Activated CD4-positive, alpha-beta T cell treated with anti-CD3 and anti-CD28 coated beads for 36 hours (primary cell): ENCODE measurements at regions not wholly inside any gene's neighbourhood (a gene's known extent, or its start where the extent isn't known, plus 50 kb on each side); places are given as distances from the start of the nearest gene placed in this dataset.

ENCODE experiments used
- ATAC-seq: fragments of 200-7000 bp; cut with Tn5 transposase; one replicate; pipeline ENCODE4 v1.10.0; 2021; ENCODE audit warnings: mild to moderate bottlenecking, moderate library complexity
- CTCF ChIA-PET: fragments of 350-600 bp; sonication (Branson Sonifier 250); formaldehyde crosslinking; loops from one replicate; lab custom pipeline; 2021; ENCODE audit warnings: antibody characterized with exemption; lab: Charles Lee
- POLR2A ChIA-PET: fragments of 350-600 bp; sonication (Branson Sonifier 250); formaldehyde crosslinking; loops from one replicate; lab custom pipeline; 2021; ENCODE audit warnings: antibody characterized with exemption, inconsistent platforms; lab: Charles Lee
- DNase-seq: peaks from one replicate; pipeline ENCODE4 v3.0.0-alpha.2; 2020
- H3K27ac Mint-ChIP-seq: one replicate; pipeline ENCODE4 v1.8.0; 2021; ENCODE audit warnings: mixed read lengths
- H3K27me3 Mint-ChIP-seq: one replicate; pipeline ENCODE4 v1.8.0; 2021; ENCODE audit warnings: mixed read lengths
- H3K36me3 Mint-ChIP-seq: one replicate; pipeline ENCODE4 v1.8.0; 2021; ENCODE audit warnings: low read depth, mixed read lengths
- H3K4me1 Mint-ChIP-seq: one replicate; pipeline ENCODE4 v1.8.0; 2021; ENCODE audit warnings: mixed read lengths
- H3K4me3 Mint-ChIP-seq: one replicate; pipeline ENCODE4 v1.8.0; 2021; ENCODE audit warnings: mild to moderate bottlenecking, moderate library complexity, mixed read lengths
- H3K9me3 Mint-ChIP-seq: one replicate; pipeline ENCODE4 v1.8.0; 2021; ENCODE audit warnings: low read depth, mixed read lengths
- intact Hi-C, 2 experiments: fragments of 100-400 bp; cut with DNase I in 1 of 2; cut with micrococcal nuclease in 1 of 2; formaldehyde crosslinking; loops; one replicate each; pipeline versions ENCODE4 v1.14.2 to v1.15.1; 2022 to 2024; cut with DNase I, micrococcal nuclease

DNA sequence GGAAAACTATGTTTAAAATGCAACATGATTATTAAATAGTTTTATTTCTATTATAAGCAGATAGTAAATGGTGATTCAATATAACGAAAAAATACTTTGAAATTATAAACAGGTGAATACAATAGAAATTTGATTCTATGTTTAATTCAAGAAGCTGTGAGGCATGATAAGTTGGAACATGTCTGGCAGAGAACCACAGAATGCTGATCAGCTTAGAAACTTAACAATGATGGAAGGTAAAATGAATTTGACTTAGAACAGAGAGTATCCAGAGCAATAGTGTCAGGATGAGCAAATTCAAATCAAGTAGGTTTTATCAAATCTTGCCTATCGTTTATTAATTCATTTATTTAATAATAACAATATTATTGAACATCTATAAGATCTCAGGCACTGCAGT is 83.4 kb upstream of the ADGRL4 start:
- CTCF ChIA-PET, result no interaction called here
- Mint-ChIP-seq H3K27me3 (no peaks in the 10 kb centered on the region), H3K36me3 (no peaks in the 10 kb centered on the region), H3K4me3 (no peak overlapping the region), H3K27ac (no peak overlapping the region), H3K9me3 (peaks cover 2% of the 10 kb centered on the region), H3K4me1 (no peaks in the 10 kb centered on the region)
- intact Hi-C loops, result no loop called here
- no peak for DNase-seq
- POLR2A ChIA-PET, result no interaction called here
- ATAC-seq, result no peak

DNA sequence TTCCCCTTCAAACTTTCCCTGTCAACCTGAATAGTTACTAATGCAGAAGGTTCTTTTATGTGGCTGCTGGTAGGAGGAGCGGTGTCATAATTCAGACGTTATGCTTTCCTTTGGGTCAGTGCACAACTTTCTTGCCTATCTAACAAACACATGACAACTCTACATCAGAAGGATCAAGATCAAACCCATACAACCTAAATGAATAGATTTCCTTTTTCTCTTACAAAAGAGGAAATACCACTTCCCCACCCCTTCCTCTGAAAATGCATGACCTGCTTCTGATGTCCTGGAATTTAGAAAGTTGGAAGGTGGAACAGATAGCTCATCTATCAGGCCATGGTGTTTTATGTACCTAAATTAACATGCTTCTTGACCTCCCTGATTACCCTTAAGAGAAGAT is 75.7 kb upstream of the ADGRL4 start:
- Mint-ChIP-seq H3K9me3 (no peaks in the 10 kb centered on the region), H3K36me3 (no peaks in the 10 kb centered on the region), H3K27ac (no peak overlapping the region), H3K4me1 (no peaks in the 10 kb centered on the region), H3K27me3 (no peaks in the 10 kb centered on the region), H3K4me3 (no peak overlapping the region)
- ChIA-PET CTCF (no interaction called here), POLR2A (no interaction called here)
- DNase-seq, result no peak
- intact Hi-C loops, result no loop called here
- ATAC-seq, result no peak

DNA sequence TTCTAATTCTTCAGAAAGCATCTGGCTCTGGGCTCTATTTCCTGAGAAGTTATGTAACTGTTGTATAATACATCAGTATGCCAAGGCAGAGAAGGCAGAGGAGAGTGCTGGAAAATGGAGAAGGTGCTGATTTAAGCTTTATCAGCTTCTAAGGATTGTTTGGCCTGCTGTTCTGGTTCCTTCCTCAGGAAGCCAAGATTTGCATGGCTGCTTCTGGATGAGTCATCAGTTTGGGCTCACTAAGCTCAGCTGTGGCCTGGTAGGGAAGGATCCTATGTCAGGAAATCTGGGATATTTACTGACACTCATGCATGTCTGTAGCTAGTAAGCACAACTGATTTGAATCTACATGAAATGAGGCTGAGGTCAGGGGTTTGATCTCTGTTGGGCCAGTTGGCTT is 73.2 kb upstream of the ADGRL4 start:
- ATAC-seq, result no peak
- intact Hi-C loops, result no loop called here
- no peaks in the 10 kb centered on the region for H3K36me3 Mint-ChIP-seq
- no peaks in the 10 kb centered on the region for H3K4me1 Mint-ChIP-seq
- H3K27ac Mint-ChIP-seq, result no peak overlapping the region
- H3K27me3 Mint-ChIP-seq, result no peaks in the 10 kb centered on the region
- H3K4me3 Mint-ChIP-seq, result no peak overlapping the region
- ChIA-PET CTCF (no interaction called here), POLR2A (no interaction called here)
- DNase-seq, result no peak
- H3K9me3 Mint-ChIP-seq, result no peaks in the 10 kb centered on the region

DNA sequence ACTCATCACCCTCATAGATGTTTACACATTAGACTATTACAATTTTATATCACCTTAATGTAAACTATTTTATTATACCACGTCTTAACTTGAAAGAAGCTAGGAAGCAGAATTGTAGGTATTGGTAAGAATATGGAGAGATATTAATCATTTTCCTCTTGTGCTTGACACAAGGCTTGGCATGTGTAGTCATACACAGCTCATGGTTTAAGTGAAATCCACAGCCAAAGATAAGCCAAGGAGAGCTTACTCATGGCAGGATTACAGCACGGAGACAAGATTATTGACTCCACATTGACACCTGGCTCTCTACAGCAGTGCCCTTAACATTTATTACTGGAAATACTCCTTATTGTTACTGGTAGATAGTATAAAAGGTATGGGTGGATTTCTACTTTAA is 68.4 kb upstream of the ADGRL4 start:
- ATAC-seq, result no peak
- ChIA-PET POLR2A (no interaction called here), CTCF (no interaction called here)
- H3K27ac Mint-ChIP-seq, result no peak overlapping the region
- no peaks in the 10 kb centered on the region for H3K4me1 Mint-ChIP-seq
- no peak overlapping the region for H3K4me3 Mint-ChIP-seq
- H3K36me3 Mint-ChIP-seq, result no peaks in the 10 kb centered on the region
- intact Hi-C loops, result no loop called here
- H3K27me3 Mint-ChIP-seq, result no peaks in the 10 kb centered on the region
- no peak for DNase-seq
- H3K9me3 Mint-ChIP-seq, result no peaks in the 10 kb centered on the region

DNA sequence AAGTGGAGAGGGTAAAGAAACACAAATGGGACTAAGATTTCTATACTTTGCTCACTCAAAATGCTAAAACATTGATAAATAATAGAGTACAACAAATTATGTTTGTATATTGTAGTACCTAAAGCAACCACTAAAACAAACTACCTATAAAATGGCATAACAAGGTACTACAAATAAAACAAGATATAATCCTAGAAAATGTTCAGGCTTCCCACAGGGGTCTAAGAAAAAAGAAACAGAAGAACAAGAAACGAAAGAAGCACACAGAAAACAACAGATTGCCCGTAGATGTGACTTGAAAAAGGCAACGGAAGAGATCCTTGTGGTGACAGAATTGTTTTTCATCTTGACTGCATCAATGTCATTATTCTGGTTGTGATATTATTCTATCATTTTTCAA is 63.3 kb upstream of the ADGRL4 start:
- DNase-seq (no peak), ATAC-seq (no peak)
- H3K4me3 Mint-ChIP-seq, result no peak overlapping the region
- H3K4me1 Mint-ChIP-seq, result no peaks in the 10 kb centered on the region
- peaks cover 2% of the 10 kb centered on the region for H3K9me3 Mint-ChIP-seq
- ChIA-PET POLR2A (no interaction called here), CTCF (no interaction called here)
- H3K27me3 Mint-ChIP-seq, result no peaks in the 10 kb centered on the region
- no peak overlapping the region for H3K27ac Mint-ChIP-seq
- H3K36me3 Mint-ChIP-seq, result no peaks in the 10 kb centered on the region
- intact Hi-C loops, result no loop called here

DNA sequence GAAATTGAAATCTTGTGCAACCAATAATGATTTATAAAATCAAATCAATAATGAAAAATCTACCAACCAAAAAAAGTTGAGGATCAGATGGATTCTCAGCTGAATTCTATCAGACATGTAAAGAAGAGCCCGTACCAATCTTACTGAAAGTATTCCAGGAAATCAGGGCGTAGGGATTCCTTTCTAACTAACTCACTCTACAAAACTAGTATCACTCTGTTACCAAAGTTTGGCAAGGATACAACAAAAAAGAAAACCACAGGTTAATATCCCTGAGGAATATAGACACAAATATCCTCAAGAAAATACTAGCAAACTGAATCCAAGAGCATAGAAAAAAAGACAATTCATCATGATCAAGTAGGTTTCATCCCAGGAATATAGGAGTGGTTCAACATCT is 52.8 kb upstream of the ADGRL4 start:
- H3K27ac Mint-ChIP-seq, result no peak overlapping the region
- intact Hi-C loops, result no loop called here
- ATAC-seq, result no peak

More for the DNA sequence above, 52.8 kb upstream of the ADGRL4 start:
- Mint-ChIP-seq H3K9me3 (peaks cover 11% of the 10 kb centered on the region), H3K4me3 (no peak overlapping the region), H3K36me3 (no peaks in the 10 kb centered on the region), H3K4me1 (no peaks in the 10 kb centered on the region), H3K27me3 (no peaks in the 10 kb centered on the region)
- DNase-seq, result no peak
- CTCF ChIA-PET, result no interaction called here
- POLR2A ChIA-PET, result no interaction called here
